ENCODE measurements at regions not wholly inside any gene's neighbourhood (a gene's known extent, or its start where the extent isn't known, plus 50 kb on each side); places are given as distances from the start of the nearest gene placed in this dataset.
"Not testable (repeated sequence)": the region's sequence is repeated elsewhere in the genome, so short reads cannot be mapped to it uniquely, and the experiment has no call there.

- not testable (repeated sequence) for TF ChIP-seq CTCF (IDR thresholded peaks at IDR 0.05; ENCODE audit: poor library complexity); EZH2 (IDR thresholded peaks at IDR 0.05; ENCODE audit: borderline replicate concordance)
These were observed 65.6 kb upstream of the SRD5A3 start for GRCh38 chr4:55280474-55280873.

All from hepatocyte (in vitro differentiated cells).